A549 (cell line): ENCODE measurements at regions not wholly inside any gene's neighbourhood (a gene's known extent, or its start where the extent isn't known, plus 50 kb on each side); places are given as distances from the start of the nearest gene placed in this dataset.

Experiments
- ATAC-seq, 2 experiments: fragments of 200-7000 bp in 1 of 2; fragments of >200 bp in 1 of 2; cut with Nextera tagmentation in 1 of 2; cut with Tn5 transposase in 1 of 2; 3 replicates each; pipeline versions ENCODE4 v1.8.0 to v1.9.1; 2018 to 2020; ENCODE audit warnings: mild to moderate bottlenecking in 1 of 2, moderate library complexity in 1 of 2
- CTCF ChIA-PET: fragments of 300-600 bp; sonication (Branson Sonifier 250); formaldehyde crosslinking; extraction: SDS; loops from one replicate; lab custom pipeline; 2021; ENCODE audit warnings: antibody characterized with exemption, inconsistent platforms; lab: Yijun Ruan, JAX
- POLR2A ChIA-PET: fragments of 350-600 bp; formaldehyde crosslinking; extraction: SDS; loops from one replicate; lab custom pipeline; 2021; ENCODE audit warnings: antibody characterized with exemption, inconsistent platforms; lab: Yijun Ruan, JAX
- DNase-seq, 2 experiments: peaks; one replicate each; pipeline versions ENCODE4 v3.0.0 to v3.0.0-alpha.2; 2011 to 2016; ENCODE audit warnings: low read depth in 1 of 2, low spot score in 1 of 2
- FAIRE-seq: peaks from 2 replicates; lab custom pipeline; 2011; peaks lifted over from hg19 to GRCh38; lab: Jason Lieb, UNC
- H3K27ac ChIP-seq, 2 experiments: fragments of >200 bp; sonication (Bioruptor Twin); formaldehyde crosslinking; 3 replicates each; pipeline ENCODE4 v1.5.1; 2016 to 2017
- H3K4me1 ChIP-seq: fragments of >200 bp; sonication (Bioruptor Twin); formaldehyde crosslinking; 3 replicates; pipeline ENCODE4 v1.6.1; 2016
- H3K4me2 ChIP-seq: fragments of >200 bp; sonication (Bioruptor Twin); formaldehyde crosslinking; 3 replicates; pipeline ENCODE4 v1.6.1; 2016
- H3K4me3 ChIP-seq: fragments of >200 bp; sonication (Bioruptor Twin); formaldehyde crosslinking; 3 replicates; pipeline ENCODE4 v1.5.1; 2016
- H3K9me3 ChIP-seq: fragments of >200 bp; sonication (Bioruptor Twin); formaldehyde crosslinking; 3 replicates; pipeline ENCODE4 v1.6.1; 2016
- BCL3 ChIP-seq: fragments of >200 bp; sonication (Bioruptor Twin); formaldehyde crosslinking; IDR thresholded peaks from 3 replicates; pipeline ENCODE4 v1.6.1; 2016
- BHLHE40 ChIP-seq: IDR thresholded peaks from 2 replicates; pipeline ENCODE4 v1.6.1; 2012; ENCODE audit warnings: low read depth, low read length, inconsistent platforms
- CEBPB ChIP-seq, 2 experiments: fragments of >200 bp in 1 of 2; sonication (Bioruptor Twin) in 1 of 2; formaldehyde crosslinking in 1 of 2; IDR thresholded peaks; 2 replicates each; pipeline ENCODE4 v1.6.1; 2012 to 2016
- CHD4 ChIP-seq: fragments of 200-600 bp; sonication (generic); IDR thresholded peaks from 2 replicates; pipeline ENCODE4 v1.6.1; 2016; ENCODE audit warnings: antibody characterized with exemption, mild to moderate bottlenecking, borderline replicate concordance
- EHF ChIP-seq: fragments of 250-450 bp; sonication (Bioruptor Pico); IDR thresholded peaks from 2 replicates; pipeline ENCODE4 v1.5.0; 2020; ENCODE audit warnings: mild to moderate bottlenecking
- EHMT2 ChIP-seq: fragments of 200-600 bp; sonication (generic); IDR thresholded peaks from 2 replicates; pipeline ENCODE4 v1.6.1; 2016; ENCODE audit warnings: antibody characterized with exemption, low read depth, mild to moderate bottlenecking, moderate library complexity
- FOSB ChIP-seq: fragments of 250-450 bp; sonication (Bioruptor Pico); IDR thresholded peaks from 2 replicates; pipeline ENCODE4 v1.5.0; 2020; ENCODE audit warnings: mild to moderate bottlenecking, moderate library complexity
- FOXS1 ChIP-seq: fragments of 250-450 bp; sonication (Bioruptor Pico); IDR thresholded peaks from 2 replicates; pipeline ENCODE4 v1.5.0; 2020; ENCODE audit warnings: mild to moderate bottlenecking, moderate library complexity
- GATA3 ChIP-seq: IDR thresholded peaks from 2 replicates; pipeline ENCODE4 v1.6.1; 2012; ENCODE audit warnings: borderline replicate concordance
- HEYL ChIP-seq: fragments of 250-450 bp; sonication (Bioruptor Pico); IDR thresholded peaks from 2 replicates; pipeline ENCODE4 v1.8.0; 2021; ENCODE audit warnings: mild to moderate bottlenecking, moderate library complexity
- HOXA7 ChIP-seq: fragments of 250-450 bp; sonication (Bioruptor Pico); IDR thresholded peaks from 2 replicates; pipeline ENCODE4 v1.5.0; 2020; ENCODE audit warnings: mild to moderate bottlenecking, moderate library complexity
- HOXB13 ChIP-seq: fragments of 250-450 bp; sonication (Bioruptor Pico); IDR thresholded peaks from 2 replicates; pipeline ENCODE4 v1.5.0; 2020; ENCODE audit warnings: low read depth, mild to moderate bottlenecking, moderate library complexity
- JUN ChIP-seq, 2 experiments: fragments of >200 bp; sonication (Bioruptor Twin); formaldehyde crosslinking; IDR thresholded peaks; 2 replicates in 1 of 2; 3 replicates in 1 of 2; pipeline ENCODE4 v1.6.1; 2016 to 2017
- KDM5A ChIP-seq: fragments of 200-600 bp; sonication (generic); IDR thresholded peaks from 2 replicates; pipeline ENCODE4 v1.6.1; 2016; ENCODE audit warnings: antibody characterized with exemption, mild to moderate bottlenecking
- MAFK ChIP-seq: fragments of 450-650 bp; IDR thresholded peaks from 2 replicates; pipeline ENCODE4 v1.6.1; 2014; ENCODE audit not compliant: partially characterized antibody
- MYC ChIP-seq: IDR thresholded peaks from 2 replicates; pipeline ENCODE4 v1.6.1; 2012; ENCODE audit warnings: mild to moderate bottlenecking, inconsistent platforms, low read length, improper control_type of control experiment, borderline replicate concordance
- NFE2L2 ChIP-seq: fragments of 150-350 bp; conservative IDR thresholded peaks from 2 replicates; pipeline ENCODE4 v1.6.1; 2014; ENCODE audit warnings: low read length
- NR3C1 ChIP-seq: fragments of >200 bp; sonication (Bioruptor Twin); formaldehyde crosslinking; IDR thresholded peaks from 3 replicates; pipeline ENCODE4 v1.6.1; 2017
- PHF8 ChIP-seq: fragments of 200-600 bp; sonication (generic); IDR thresholded peaks from 2 replicates; pipeline ENCODE4 v1.6.1; 2016; ENCODE audit warnings: low read depth, mild to moderate bottlenecking, antibody characterized with exemption, moderate library complexity, borderline replicate concordance
- POLR2AphosphoS2 ChIP-seq: conservative IDR thresholded peaks from 2 replicates; pipeline ENCODE4 v1.6.1; 2012; ENCODE audit warnings: low read length, improper control_type of control experiment, inconsistent platforms
- RARB ChIP-seq: fragments of 250-450 bp; sonication (Bioruptor Pico); IDR thresholded peaks from 2 replicates; pipeline ENCODE4 v1.8.0; 2021; ENCODE audit warnings: mild to moderate bottlenecking, moderate library complexity
- RCOR1 ChIP-seq: fragments of 150-350 bp; IDR thresholded peaks from 2 replicates; pipeline ENCODE4 v1.6.1; 2014; ENCODE audit warnings: antibody characterized with exemption, low read length, low read depth
- RNF2 ChIP-seq: fragments of 200-600 bp; sonication (generic); IDR thresholded peaks from 2 replicates; pipeline ENCODE4 v1.6.1; 2016; ENCODE audit warnings: low read depth, mild to moderate bottlenecking, antibody characterized with exemption, moderate library complexity, borderline replicate concordance
- ZC3H11A ChIP-seq: fragments of 450-650 bp; IDR thresholded peaks from 2 replicates; pipeline ENCODE4 v1.6.1; 2014; ENCODE audit warnings: antibody characterized with exemption, mild to moderate bottlenecking
- ZFP36 ChIP-seq: fragments of 450-650 bp; IDR thresholded peaks from 2 replicates; pipeline ENCODE4 v1.6.1; 2014; ENCODE audit warnings: borderline replicate concordance; ENCODE audit not compliant: partially characterized antibody
- ZSCAN20 ChIP-seq: fragments of 250-450 bp; sonication (Bioruptor Pico); IDR thresholded peaks from 2 replicates; pipeline ENCODE4 v1.8.0; 2022; ENCODE audit warnings: mild to moderate bottlenecking, moderate library complexity
- WGBS: methylation state at CpG from one replicate; pipeline ENCODE4 v1.1.6; 2017; ENCODE audit errors: missing lambda C conversion rate; 5-methylcytosine and 5-hydroxymethylcytosine counted together
- TF ChIP-seq, protein P1 (sequence below): fragments of >200 bp; sonication (Bioruptor Twin); formaldehyde crosslinking; IDR thresholded peaks from 3 replicates; pipeline ENCODE4 v1.5.1; 2016
- TF ChIP-seq, protein P2 (sequence below): fragments of 250-450 bp; sonication (Bioruptor Pico); IDR thresholded peaks from 2 replicates; pipeline ENCODE4 v1.5.0; 2020; ENCODE audit warnings: low read depth, mild to moderate bottlenecking, moderate library complexity
- TF ChIP-seq, protein P3 (sequence below): fragments of 150-350 bp; IDR thresholded peaks from 2 replicates; pipeline ENCODE4 v1.6.1; 2014; ENCODE audit warnings: low read depth, mild to moderate bottlenecking, low read length
- TF ChIP-seq, protein P4 (sequence below): fragments of >200 bp; sonication (Bioruptor Twin); formaldehyde crosslinking; IDR thresholded peaks from 2 replicates; pipeline ENCODE4 v1.6.1; 2016

GRCh38 chr4:99736846-99737245 lies 79.2 kb upstream of the C4orf54 start:
- FAIRE-seq = no peak
- no peak overlapping the region for H3K4me3 ChIP-seq
- POLR2A ChIA-PET = no interaction called here
- CTCF ChIA-PET = no interaction called here
- H3K9me3 ChIP-seq = no peaks in the 10 kb centered on the region
- ATAC-seq = no peak
- WGBS = 6% methylated on average over 1 of the region's 1 CpG
- H3K4me2 ChIP-seq = no peak overlapping the region
- TF ChIP-seq MAFK (no peak), ZC3H11A (no peak), RCOR1 (no peak), MYC (no peak), GATA3 (no peak), FOXS1 (CRISPR knock-in tag) (no peak), EHMT2 (no peak)
- TF ChIP-seq, protein P1, sequence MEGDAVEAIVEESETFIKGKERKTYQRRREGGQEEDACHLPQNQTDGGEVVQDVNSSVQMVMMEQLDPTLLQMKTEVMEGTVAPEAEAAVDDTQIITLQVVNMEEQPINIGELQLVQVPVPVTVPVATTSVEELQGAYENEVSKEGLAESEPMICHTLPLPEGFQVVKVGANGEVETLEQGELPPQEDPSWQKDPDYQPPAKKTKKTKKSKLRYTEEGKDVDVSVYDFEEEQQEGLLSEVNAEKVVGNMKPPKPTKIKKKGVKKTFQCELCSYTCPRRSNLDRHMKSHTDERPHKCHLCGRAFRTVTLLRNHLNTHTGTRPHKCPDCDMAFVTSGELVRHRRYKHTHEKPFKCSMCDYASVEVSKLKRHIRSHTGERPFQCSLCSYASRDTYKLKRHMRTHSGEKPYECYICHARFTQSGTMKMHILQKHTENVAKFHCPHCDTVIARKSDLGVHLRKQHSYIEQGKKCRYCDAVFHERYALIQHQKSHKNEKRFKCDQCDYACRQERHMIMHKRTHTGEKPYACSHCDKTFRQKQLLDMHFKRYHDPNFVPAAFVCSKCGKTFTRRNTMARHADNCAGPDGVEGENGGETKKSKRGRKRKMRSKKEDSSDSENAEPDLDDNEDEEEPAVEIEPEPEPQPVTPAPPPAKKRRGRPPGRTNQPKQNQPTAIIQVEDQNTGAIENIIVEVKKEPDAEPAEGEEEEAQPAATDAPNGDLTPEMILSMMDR = no peak
- no peak for DNase-seq
- H3K27ac ChIP-seq = no peak overlapping the region
- H3K4me1 ChIP-seq = no peaks in the 10 kb centered on the region

GRCh38 chr4:99735822-99736221 lies 78.2 kb upstream of the C4orf54 start:
- ATAC-seq (no peak), FAIRE-seq (no peak), DNase-seq (no peak)
- no peak for TF ChIP-seq NFE2L2
- no peak for TF ChIP-seq JUN (IDR thresholded peaks at IDR 0.05)
- no peak for TF ChIP-seq KDM5A
- TF ChIP-seq FOSB = no peak
- TF ChIP-seq FOXS1 (CRISPR knock-in tag) = no peak
- no peak for TF ChIP-seq RARB (CRISPR knock-in tag)
- TF ChIP-seq GATA3 = no peak
- no peak for TF ChIP-seq CEBPB (IDR thresholded peaks at IDR 0.05)
- no peak for TF ChIP-seq RNF2
- TF ChIP-seq EHF = no peak
- no peak for TF ChIP-seq HOXB13 (CRISPR knock-in tag)
- no peak for TF ChIP-seq BHLHE40
- TF ChIP-seq, protein P2, sequence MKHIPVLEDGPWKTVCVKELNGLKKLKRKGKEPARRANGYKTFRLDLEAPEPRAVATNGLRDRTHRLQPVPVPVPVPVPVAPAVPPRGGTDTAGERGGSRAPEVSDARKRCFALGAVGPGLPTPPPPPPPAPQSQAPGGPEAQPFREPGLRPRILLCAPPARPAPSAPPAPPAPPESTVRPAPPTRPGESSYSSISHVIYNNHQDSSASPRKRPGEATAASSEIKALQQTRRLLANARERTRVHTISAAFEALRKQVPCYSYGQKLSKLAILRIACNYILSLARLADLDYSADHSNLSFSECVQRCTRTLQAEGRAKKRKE (CRISPR knock-in tag) = no peak
- TF ChIP-seq CHD4 = no peak
- TF ChIP-seq HOXA7 (CRISPR knock-in tag) = no peak
- TF ChIP-seq PHF8 = no peak
- no peak for TF ChIP-seq MAFK
- no peak for TF ChIP-seq POLR2AphosphoS2
- ChIA-PET CTCF (no interaction called here), POLR2A (no interaction called here)
- H3K4me3 ChIP-seq = no peak overlapping the region
- no peaks in the 10 kb centered on the region for H3K9me3 ChIP-seq
- H3K4me1 ChIP-seq = no peaks in the 10 kb centered on the region
- H3K4me2 ChIP-seq = no peak overlapping the region
- no peak overlapping the region for H3K27ac ChIP-seq

DNA sequence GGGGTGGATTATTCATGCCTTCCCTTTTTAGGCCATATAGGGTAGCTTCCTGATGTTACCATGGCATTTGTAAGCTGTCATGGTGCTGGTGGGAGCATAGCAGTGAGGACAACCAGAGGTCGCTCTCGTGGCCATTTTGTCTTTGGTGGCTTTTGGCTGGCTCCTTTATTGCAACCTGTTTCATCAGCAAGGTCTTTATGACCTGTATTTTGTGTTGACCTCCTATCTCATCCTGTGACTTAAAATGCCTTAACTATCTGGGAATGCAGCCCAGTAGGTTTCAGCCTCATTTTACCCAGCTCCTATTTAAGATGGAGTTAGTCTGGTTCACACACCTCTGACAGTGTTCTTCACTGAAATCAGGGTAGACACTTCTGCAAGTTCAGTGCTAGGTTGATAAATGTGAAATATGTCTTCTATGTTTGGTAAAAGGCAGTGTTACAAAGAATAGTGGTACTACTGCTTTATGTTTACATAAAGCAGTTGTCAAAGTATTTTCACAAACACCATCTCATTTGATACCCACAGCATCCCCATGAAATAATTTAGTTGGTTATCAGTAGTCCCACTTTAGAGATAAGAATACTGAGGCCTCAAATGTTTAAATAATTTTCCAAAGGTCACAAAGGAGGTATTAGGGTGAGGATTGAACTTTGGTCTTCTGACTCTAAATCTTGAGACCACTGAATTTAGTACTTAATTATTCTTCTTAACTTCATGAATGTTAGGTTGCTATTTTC lies 77.1 kb upstream of the C4orf54 start:
- H3K4me2 ChIP-seq = no peak overlapping the region
- no peaks in the 10 kb centered on the region for H3K4me1 ChIP-seq
- FAIRE-seq (no peak), ATAC-seq (no peak), DNase-seq (no peak)
- no peaks in the 10 kb centered on the region for H3K9me3 ChIP-seq
- ChIA-PET CTCF (no interaction called here), POLR2A (no interaction called here)
- H3K27ac ChIP-seq = no peak overlapping the region
- WGBS = 68% methylated on average over 2 of the region's 2 CpGs
- no peak overlapping the region for H3K4me3 ChIP-seq
- TF ChIP-seq HOXA7 (CRISPR knock-in tag) = no peak
- TF ChIP-seq, protein P3, sequence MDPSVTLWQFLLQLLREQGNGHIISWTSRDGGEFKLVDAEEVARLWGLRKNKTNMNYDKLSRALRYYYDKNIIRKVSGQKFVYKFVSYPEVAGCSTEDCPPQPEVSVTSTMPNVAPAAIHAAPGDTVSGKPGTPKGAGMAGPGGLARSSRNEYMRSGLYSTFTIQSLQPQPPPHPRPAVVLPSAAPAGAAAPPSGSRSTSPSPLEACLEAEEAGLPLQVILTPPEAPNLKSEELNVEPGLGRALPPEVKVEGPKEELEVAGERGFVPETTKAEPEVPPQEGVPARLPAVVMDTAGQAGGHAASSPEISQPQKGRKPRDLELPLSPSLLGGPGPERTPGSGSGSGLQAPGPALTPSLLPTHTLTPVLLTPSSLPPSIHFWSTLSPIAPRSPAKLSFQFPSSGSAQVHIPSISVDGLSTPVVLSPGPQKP = no peak
- TF ChIP-seq ZFP36 = no peak
- no peak for TF ChIP-seq NFE2L2
- no peak for TF ChIP-seq NR3C1
- no peak for TF ChIP-seq BCL3
- TF ChIP-seq, protein P4, sequence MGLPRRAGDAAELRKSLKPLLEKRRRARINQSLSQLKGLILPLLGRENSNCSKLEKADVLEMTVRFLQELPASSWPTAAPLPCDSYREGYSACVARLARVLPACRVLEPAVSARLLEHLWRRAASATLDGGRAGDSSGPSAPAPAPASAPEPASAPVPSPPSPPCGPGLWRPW = no peak
- no peak for TF ChIP-seq ZSCAN20 (CRISPR knock-in tag)
- no peak for TF ChIP-seq HEYL (CRISPR knock-in tag)
